ENCODE measurements at regions not wholly inside any gene's neighbourhood (a gene's known extent, or its start where the extent isn't known, plus 50 kb on each side); places are given as distances from the start of the nearest gene placed in this dataset.

GRCh38 chr15:55035749-55036148 lies 161.0 kb downstream of the RSL24D1 start:
- TF ChIP-seq CTCF (IDR thresholded peaks at IDR 0.05; ENCODE audit: low read depth, low read length) (no peak), POLR2A (IDR thresholded peaks at IDR 0.05; ENCODE audit: extremely low read depth, insufficient read length) (no peak)

All from NB4 (cell line).